ENCODE measurements at regions not wholly inside any gene's neighbourhood (a gene's known extent, or its start where the extent isn't known, plus 50 kb on each side); places are given as distances from the start of the nearest gene placed in this dataset.

DNA sequence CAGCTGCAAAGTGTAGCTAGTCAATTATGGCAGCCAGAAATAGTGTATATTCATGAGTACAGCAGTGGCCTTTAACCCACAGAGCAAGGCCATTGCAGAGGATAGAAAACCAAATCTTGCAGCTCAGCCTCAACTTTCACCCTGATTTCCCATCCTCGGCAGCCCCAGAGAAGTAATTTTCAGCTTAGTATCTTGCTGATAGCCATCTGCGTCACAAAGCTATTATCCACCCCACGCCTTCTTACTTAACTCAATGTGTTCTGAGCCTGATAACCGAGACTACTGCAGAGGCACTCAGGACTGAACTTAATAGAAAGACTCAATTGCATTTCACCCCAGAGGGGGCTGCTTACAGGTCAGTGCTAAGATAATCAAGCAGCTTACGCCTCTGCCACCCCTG lies 174.5 kb upstream of the MAOA start:
- H3K79me2 ChIP-seq (ENCODE audit: control insufficient read depth, insufficient read depth, low read length), result no peaks in the 10 kb centered on the region
- no peak overlapping the region for H3K4me3 ChIP-seq (ENCODE audit: control insufficient read depth in 2 of 3, extremely low read depth in 1 of 3, insufficient read depth in 2 of 3, low read depth in 1 of 3, low read length in 3 of 3)
- H3K9ac ChIP-seq (ENCODE audit: control insufficient read depth, extremely low read depth, insufficient read depth, low read length), result no peak overlapping the region
- H3K9me3 ChIP-seq (ENCODE audit: control insufficient read depth, low read depth, low read length), result no peaks in the 10 kb centered on the region
- H3K36me3 ChIP-seq (ENCODE audit: control insufficient read depth in 2 of 2, extremely low read depth in 1 of 2, insufficient read depth in 2 of 2, low read length in 2 of 2), result no peaks in the 10 kb centered on the region
- DNase-seq (ENCODE audit: low read depth, low spot score), result no peak
- no peak overlapping the region for H3K27ac ChIP-seq (ENCODE audit: control insufficient read depth, insufficient read depth, low read length)
- no peaks in the 10 kb centered on the region for H3K9me1 ChIP-seq (ENCODE audit: control insufficient read depth, extremely low read depth, insufficient read depth, low read length)
- FAIRE-seq, result no peak
- H2AFZ ChIP-seq (ENCODE audit: control insufficient read depth, low read length), result no peak overlapping the region
- no peaks in the 10 kb centered on the region for H4K20me1 ChIP-seq (ENCODE audit: control insufficient read depth, extremely low read depth, insufficient read depth, low read length)
- no peak for TF ChIP-seq CTCF (optimal IDR thresholded peaks at IDR 0.05 in 1 of 3, IDR thresholded peaks at IDR 0.05 in 1 of 3, conservative IDR thresholded peaks at IDR 0.05 in 1 of 3; ENCODE audit: extremely low read depth in 1 of 3, insufficient read depth in 2 of 3, low read length in 3 of 3)
- dilution Hi-C loops (cut with MboI; ENCODE audit: extremely low pct_ligation_motif_present, low sequenced_read_pairs), result no loop called here
- no peak overlapping the region for H3K4me2 ChIP-seq (ENCODE audit: control insufficient read depth, extremely low read depth, insufficient read depth, low read depth, low read length)
- H3K27me3 ChIP-seq (ENCODE audit: control insufficient read depth, extremely low read depth, insufficient read depth, low read length), result no peaks in the 10 kb centered on the region
- H3K4me1 ChIP-seq (ENCODE audit: control insufficient read depth, extremely low read depth, insufficient read depth, low read length), result no peaks in the 10 kb centered on the region

GRCh38 chrX:43493756-43494155 lies 162.3 kb upstream of the MAOA start:
- Histone ChIP-seq H3K9me1 (ENCODE audit: control insufficient read depth, extremely low read depth, insufficient read depth, low read length) (no peaks in the 10 kb centered on the region), H3K4me3 (ENCODE audit: control insufficient read depth in 2 of 3, extremely low read depth in 1 of 3, insufficient read depth in 2 of 3, low read depth in 1 of 3, low read length in 3 of 3) (no peak overlapping the region), H3K4me1 (ENCODE audit: control insufficient read depth, extremely low read depth, insufficient read depth, low read length) (no peaks in the 10 kb centered on the region), H3K9ac (ENCODE audit: control insufficient read depth, extremely low read depth, insufficient read depth, low read length) (no peak overlapping the region), H3K9me3 (ENCODE audit: control insufficient read depth, low read depth, low read length) (no peaks in the 10 kb centered on the region), H3K79me2 (ENCODE audit: control insufficient read depth, insufficient read depth, low read length) (no peaks in the 10 kb centered on the region), H3K27me3 (ENCODE audit: control insufficient read depth, extremely low read depth, insufficient read depth, low read length) (no peaks in the 10 kb centered on the region), H2AFZ (ENCODE audit: control insufficient read depth, low read length) (no peak overlapping the region), H3K36me3 (ENCODE audit: control insufficient read depth in 2 of 2, extremely low read depth in 1 of 2, insufficient read depth in 2 of 2, low read length in 2 of 2) (no peaks in the 10 kb centered on the region), H3K4me2 (ENCODE audit: control insufficient read depth, extremely low read depth, insufficient read depth, low read depth, low read length) (no peak overlapping the region), H4K20me1 (ENCODE audit: control insufficient read depth, extremely low read depth, insufficient read depth, low read length) (no peaks in the 10 kb centered on the region), H3K27ac (ENCODE audit: control insufficient read depth, insufficient read depth, low read length) (no peak overlapping the region)
- FAIRE-seq, result no peak
- dilution Hi-C loops (cut with MboI; ENCODE audit: extremely low pct_ligation_motif_present, low sequenced_read_pairs), result no loop called here
- TF ChIP-seq CTCF (optimal IDR thresholded peaks at IDR 0.05 in 1 of 3, IDR thresholded peaks at IDR 0.05 in 1 of 3, conservative IDR thresholded peaks at IDR 0.05 in 1 of 3; ENCODE audit: extremely low read depth in 1 of 3, insufficient read depth in 2 of 3, low read length in 3 of 3), result no peak
- TF ChIP-seq EZH2 (IDR thresholded peaks at IDR 0.05; ENCODE audit: low read length), result no peak
- DNase-seq (ENCODE audit: low read depth, low spot score), result no peak
